HepG2 (cell line): ENCODE measurements at regions not wholly inside any gene's neighbourhood (a gene's known extent, or its start where the extent isn't known, plus 50 kb on each side); places are given as distances from the start of the nearest gene placed in this dataset.

Experiments
- CREB3 ChIP-seq: sonication (generic); formaldehyde crosslinking; IDR thresholded peaks from 2 replicates; pipeline ENCODE4 v1.5.0; 2020; ENCODE audit warnings: missing genetic modification reagents
- CTCF ChIP-seq: sonication (generic); formaldehyde crosslinking; IDR thresholded peaks from 2 replicates; pipeline ENCODE4 v1.5.0; 2020; ENCODE audit warnings: mild to moderate bottlenecking, missing genetic modification reagents, moderate library complexity
- PATZ1 ChIP-seq: sonication (generic); formaldehyde crosslinking; IDR thresholded peaks from 2 replicates; pipeline ENCODE4 v1.4.0; 2020; ENCODE audit warnings: missing genetic modification reagents
- SIN3A ChIP-seq: IDR thresholded peaks from 2 replicates; pipeline ENCODE4 v1.6.1; 2011; ENCODE audit warnings: low read depth, mild to moderate bottlenecking, control low read depth, low read length, borderline replicate concordance
- SUZ12 ChIP-seq: fragments of 150-350 bp; IDR thresholded peaks from 2 replicates; pipeline ENCODE4 v1.6.1; 2014; ENCODE audit warnings: low read depth, low read length
- ZNF260 ChIP-seq: sonication (generic); formaldehyde crosslinking; IDR thresholded peaks from 2 replicates; pipeline ENCODE4 v1.4.0; 2020; ENCODE audit warnings: missing genetic modification reagents, low read depth, mild to moderate bottlenecking, borderline replicate concordance
- ZNF670 ChIP-seq: sonication (generic); formaldehyde crosslinking; IDR thresholded peaks from 2 replicates; pipeline ENCODE4 v1.8.0; 2022; ENCODE audit warnings: mild to moderate bottlenecking, missing genetic modification reagents, borderline replicate concordance

DNA sequence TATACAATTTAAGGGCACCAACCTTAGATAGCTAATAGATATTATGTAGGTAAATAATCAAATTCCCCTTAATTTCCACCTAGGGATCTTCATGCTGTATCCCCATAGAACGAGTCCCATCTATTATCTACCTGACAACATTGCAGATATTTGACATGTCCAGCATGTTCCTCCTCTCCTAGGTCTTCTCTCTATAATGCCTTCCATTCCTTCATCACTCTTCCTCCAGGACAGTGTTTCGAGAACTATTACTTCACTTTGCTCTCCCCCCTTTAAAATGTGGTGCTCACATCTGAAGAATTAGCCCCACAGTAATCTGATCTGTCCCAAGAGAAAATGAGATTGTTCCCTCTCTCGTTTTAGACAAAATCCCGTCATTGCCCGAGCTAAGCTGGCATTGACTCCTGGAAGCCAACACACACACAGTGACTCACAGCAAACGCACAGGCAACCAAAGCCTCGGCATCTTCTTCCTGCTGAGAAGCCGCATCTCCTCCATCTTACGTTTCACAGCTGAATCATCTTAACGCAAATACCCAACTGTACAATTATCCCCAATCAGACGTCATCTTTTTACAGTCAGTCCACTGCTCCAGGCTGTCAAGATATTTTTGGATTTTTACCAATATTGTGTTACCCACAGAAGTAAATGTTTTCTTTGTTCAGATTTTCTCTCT, 162.9 kb upstream of the AGAP1 start:
- no peak for TF ChIP-seq CREB3 (CRISPR knock-in tag)
- no peak for TF ChIP-seq SUZ12
- no peak for TF ChIP-seq ZNF670 (CRISPR knock-in tag)
- no peak for TF ChIP-seq CTCF (CRISPR knock-in tag)
- no peak for TF ChIP-seq PATZ1
- no peak for TF ChIP-seq SIN3A
- TF ChIP-seq ZNF260 (CRISPR knock-in tag) = no peak
